ENCODE measurements at regions not wholly inside any gene's neighbourhood (a gene's known extent, or its start where the extent isn't known, plus 50 kb on each side); places are given as distances from the start of the nearest gene placed in this dataset.
"Not testable (repeated sequence)": the region's sequence is repeated elsewhere in the genome, so short reads cannot be mapped to it uniquely, and the experiment has no call there.

DNA sequence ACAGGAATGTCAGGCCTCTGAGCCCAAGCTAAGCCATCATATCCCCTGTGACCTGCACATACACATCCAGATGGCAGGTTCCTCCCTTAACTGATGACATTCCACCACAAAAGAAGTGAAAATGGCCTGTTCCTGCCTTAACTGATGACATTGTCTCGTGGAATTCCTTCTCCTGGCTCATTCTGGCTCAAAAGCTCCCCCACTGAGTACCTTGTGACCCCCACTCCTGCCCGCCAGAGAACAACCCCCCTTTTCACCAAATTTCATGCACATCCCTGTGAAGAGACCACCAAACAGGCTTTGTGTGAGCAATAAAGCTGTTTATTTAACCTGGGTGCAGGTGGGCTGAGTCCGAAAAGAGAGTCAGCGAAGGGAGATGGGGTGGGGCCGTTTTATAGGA lies 447.4 kb downstream of the FGF13 start:
- TF ChIP-seq, protein P1, sequence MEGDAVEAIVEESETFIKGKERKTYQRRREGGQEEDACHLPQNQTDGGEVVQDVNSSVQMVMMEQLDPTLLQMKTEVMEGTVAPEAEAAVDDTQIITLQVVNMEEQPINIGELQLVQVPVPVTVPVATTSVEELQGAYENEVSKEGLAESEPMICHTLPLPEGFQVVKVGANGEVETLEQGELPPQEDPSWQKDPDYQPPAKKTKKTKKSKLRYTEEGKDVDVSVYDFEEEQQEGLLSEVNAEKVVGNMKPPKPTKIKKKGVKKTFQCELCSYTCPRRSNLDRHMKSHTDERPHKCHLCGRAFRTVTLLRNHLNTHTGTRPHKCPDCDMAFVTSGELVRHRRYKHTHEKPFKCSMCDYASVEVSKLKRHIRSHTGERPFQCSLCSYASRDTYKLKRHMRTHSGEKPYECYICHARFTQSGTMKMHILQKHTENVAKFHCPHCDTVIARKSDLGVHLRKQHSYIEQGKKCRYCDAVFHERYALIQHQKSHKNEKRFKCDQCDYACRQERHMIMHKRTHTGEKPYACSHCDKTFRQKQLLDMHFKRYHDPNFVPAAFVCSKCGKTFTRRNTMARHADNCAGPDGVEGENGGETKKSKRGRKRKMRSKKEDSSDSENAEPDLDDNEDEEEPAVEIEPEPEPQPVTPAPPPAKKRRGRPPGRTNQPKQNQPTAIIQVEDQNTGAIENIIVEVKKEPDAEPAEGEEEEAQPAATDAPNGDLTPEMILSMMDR (IDR thresholded peaks at IDR 0.05), result not testable (repeated sequence)
- not testable (repeated sequence) for TF ChIP-seq POLR2A (IDR thresholded peaks at IDR 0.05)
